NB4 (cell line): ENCODE measurements at regions not wholly inside any gene's neighbourhood (a gene's known extent, or its start where the extent isn't known, plus 50 kb on each side); places are given as distances from the start of the nearest gene placed in this dataset.

Source experiments
- MAX ChIP-seq: IDR thresholded peaks from 2 replicates; pipeline ENCODE4 v1.6.1; 2011; ENCODE audit warnings: low read depth, low read length
- TF ChIP-seq, protein P1 (sequence below): IDR thresholded peaks from one replicate; pipeline ENCODE4 v1.5.1; 2012; ENCODE audit warnings: low read depth, low read length

- TF ChIP-seq, protein P1, sequence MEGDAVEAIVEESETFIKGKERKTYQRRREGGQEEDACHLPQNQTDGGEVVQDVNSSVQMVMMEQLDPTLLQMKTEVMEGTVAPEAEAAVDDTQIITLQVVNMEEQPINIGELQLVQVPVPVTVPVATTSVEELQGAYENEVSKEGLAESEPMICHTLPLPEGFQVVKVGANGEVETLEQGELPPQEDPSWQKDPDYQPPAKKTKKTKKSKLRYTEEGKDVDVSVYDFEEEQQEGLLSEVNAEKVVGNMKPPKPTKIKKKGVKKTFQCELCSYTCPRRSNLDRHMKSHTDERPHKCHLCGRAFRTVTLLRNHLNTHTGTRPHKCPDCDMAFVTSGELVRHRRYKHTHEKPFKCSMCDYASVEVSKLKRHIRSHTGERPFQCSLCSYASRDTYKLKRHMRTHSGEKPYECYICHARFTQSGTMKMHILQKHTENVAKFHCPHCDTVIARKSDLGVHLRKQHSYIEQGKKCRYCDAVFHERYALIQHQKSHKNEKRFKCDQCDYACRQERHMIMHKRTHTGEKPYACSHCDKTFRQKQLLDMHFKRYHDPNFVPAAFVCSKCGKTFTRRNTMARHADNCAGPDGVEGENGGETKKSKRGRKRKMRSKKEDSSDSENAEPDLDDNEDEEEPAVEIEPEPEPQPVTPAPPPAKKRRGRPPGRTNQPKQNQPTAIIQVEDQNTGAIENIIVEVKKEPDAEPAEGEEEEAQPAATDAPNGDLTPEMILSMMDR: no peak
- no peak for TF ChIP-seq MAX
Observed at GRCh38 chr4:188485906-188486305, 346.7 kb downstream of the TRIML1 start.
